GM21526 (cell line): ENCODE measurements at regions not wholly inside any gene's neighbourhood (a gene's known extent, or its start where the extent isn't known, plus 50 kb on each side); places are given as distances from the start of the nearest gene placed in this dataset.
"Not testable (repeated sequence)": the region's sequence is repeated elsewhere in the genome, so short reads cannot be mapped to it uniquely, and the experiment has no call there.

Source experiments
- ATAC-seq: cut with Tn5 transposase; IDR thresholded peaks from one replicate; pipeline ENCODE4 v1.9.1; 2021; ENCODE audit warnings: moderate library complexity; ENCODE audit not compliant: unreplicated experiment, low FRiP score

- no peak for ATAC-seq
These were observed 75.1 kb downstream of the HAUS1 start for GRCh38 chr18:46179306-46179705.

DNA sequence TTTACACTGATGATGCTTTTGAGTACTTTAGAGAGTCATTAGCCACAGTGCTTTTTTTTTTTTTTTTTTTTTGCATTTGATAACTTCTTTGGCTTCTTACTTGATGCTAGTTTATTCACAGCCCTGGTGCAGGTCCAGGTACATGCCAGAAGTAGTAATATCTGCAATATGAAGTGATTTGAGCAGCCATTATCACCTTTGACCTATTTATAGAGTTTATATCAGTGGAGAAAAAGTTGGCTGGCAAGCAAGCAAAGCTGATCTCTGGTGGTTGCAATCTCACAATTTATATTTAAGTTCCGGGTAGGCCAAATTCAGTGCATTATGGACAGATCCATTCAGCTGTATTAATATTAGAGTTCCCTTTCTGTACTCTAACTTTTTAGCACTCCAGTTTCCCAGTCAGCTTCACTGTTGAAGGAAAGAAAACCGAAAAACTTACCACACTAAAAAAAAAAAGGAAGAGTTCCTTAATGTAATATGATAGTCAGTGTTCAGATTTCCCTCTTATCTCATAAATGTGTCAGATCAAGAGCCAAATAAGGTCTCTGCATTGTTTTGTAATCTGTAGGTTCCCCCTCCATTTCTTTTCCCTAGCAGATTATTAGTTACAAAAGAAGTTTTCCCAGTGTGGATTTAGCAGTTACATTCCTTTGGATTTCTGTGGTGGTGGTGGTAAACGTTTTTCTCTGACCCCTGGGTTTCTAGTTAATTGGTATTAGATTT is 78.6 kb downstream of the HAUS1 start:
- no peak for ATAC-seq

DNA sequence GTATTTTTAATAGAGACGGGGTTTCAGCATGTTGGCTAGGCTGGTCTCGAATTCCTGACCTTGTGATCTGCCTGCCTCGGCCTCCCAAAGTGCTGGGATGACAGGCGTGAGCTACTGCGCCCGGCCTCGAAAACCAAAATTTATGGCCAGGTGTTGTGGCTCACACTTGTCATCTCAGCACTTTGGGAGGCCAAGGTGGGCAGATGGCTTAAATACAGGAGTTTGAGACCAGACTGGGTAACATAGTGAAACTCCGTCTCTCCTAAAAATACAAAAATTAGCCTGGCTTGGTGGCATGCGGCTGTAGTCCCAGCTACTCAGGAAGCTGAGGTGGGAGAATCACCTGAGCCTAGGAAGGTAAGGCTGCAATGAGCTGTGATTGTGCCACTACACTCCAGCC is 80.1 kb downstream of the HAUS1 start:
- not testable (repeated sequence) for ATAC-seq

DNA sequence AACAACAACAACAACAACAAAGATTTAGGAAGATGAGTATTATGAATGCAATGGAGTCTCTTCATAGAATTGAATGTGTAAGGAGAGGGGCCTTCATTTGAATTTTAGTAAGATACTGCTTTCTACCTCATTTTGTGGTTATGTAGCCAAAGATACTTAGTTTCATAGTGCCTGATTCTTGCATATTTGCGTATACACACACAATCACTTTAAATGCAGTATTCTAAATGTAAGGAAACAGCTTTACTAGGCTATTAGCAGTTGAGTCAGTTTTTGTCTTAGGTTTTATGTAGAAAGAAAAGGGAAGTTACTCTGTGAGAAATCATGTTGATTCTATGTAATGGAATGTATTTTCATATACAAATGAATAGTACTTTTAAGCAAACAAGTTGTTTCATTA is 80.5 kb downstream of the HAUS1 start:
- ATAC-seq: no peak

- no peak for ATAC-seq
These were observed 86.5 kb downstream of the HAUS1 start for GRCh38 chr18:46190667-46191066.

DNA sequence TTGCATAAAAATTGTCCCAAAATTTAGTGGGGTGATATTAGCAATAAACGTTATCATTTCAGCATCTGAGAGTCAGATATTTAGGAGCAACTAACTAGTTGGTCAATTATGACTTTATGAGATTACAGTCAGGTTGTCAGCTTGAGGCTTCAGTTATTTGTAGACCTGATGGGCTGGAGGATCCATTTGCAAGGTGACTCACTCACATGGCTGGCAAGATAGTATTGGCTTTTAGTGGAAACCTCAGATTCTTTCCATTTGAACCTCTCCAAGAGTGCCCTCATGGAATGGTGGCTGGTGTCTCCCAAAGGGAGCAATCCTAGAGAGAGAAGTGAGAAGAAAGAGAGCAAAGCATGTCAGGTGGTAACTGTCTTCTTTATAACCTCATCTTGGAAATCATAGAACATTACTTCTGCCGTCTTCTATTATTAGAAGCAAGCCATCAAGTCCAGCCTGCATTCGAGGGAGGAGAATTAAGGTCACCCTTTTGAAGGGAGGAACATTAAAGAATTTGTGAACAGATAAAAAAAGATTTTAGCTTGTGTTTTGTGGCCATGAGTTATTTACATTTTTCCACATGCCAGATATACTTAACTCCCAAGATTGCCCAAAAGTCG is 92.5 kb downstream of the HAUS1 start:
- no peak for ATAC-seq

DNA sequence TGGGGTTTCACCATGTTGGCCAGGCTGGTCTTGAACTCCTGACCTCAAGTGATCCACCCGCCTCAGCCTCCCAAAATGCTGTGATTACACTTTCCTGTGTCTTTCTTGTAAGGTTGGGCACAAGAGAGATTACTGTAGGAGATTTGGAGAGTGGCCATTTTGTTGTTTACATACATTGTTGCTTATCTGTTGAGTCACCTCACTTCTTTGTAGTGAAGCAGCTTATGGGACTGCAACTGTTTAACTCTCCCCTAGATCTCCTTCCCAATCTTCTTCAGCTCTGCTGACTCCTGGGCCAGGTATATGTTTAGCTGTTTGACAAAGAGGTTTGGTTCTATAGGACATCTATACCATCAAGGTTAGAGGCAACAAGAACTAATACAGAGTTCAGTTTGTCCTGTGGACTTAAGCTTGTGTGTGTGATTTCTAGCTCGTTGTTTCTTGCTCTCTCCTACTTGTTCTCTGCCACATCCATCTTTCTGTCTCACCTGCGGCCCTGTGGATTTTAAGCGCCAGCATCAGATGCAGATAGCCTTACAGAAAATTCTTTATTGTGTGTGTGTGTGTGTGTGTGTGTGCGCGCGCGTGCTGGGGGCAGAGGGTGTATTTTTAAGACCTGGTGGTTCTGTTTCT is 95.4 kb downstream of the HAUS1 start:
- no peak for ATAC-seq

DNA sequence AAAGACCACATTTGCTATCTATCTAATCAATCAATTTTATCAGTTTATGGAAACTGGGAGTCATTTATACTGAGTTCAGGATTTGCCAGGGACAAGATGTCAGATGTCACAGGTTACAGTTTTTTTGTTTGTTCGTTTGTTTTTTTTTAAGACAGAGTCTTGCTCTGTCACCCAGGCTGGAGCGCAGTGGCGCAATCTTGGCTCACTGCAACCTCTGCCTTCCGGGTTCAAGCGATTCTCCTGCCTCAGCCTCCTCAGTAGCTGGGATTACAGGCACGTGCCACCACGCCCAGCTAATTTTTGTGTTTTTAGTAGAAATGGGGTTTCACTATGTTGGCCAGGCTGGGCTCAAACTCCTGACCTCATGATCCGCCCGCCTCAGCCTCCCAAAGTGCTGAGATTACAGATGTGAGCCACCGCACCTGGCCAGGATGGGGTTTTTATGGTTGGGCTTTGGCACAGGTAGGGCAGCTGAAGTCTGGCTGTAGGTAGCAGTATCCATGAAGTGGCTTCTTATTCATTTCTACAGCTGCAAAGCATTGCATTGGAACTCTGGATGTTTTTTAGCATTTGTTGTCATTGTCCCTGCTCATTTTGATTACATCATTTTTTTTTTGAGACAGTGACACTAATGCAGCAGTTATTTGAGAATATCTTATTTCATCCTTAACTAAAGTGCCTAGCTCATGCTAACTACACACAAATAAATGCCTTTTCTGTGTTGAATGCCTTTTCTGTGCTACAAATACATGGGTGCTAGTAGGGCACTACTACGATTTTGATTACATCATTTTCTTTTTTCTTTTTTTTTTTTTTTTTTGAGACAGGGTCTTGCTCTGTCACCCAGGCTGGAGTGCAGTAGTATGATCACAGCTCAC is 96.2 kb downstream of the HAUS1 start:
- ATAC-seq: not testable (repeated sequence)

- ATAC-seq: no peak
These were observed 100.0 kb downstream of the HAUS1 start for GRCh38 chr18:46204143-46204542.

DNA sequence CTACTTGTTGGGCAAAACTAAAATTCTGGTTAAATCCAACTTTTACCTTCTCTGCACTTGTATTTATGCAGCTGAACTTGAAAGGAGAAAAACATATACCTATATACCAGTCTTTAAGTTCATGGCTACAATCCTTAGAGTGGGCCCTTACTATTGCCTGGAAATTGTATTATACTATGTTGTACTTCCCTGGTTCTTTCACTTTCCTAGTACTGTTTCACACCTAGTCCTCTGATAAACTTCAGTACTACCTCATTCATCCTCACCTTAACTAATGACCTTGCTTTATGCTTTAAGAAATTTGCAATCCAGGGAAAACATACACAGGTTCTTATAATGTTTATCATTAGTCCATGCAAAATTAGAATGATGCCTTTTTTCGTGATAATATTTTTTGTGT is 103.8 kb downstream of the HAUS1 start:
- ATAC-seq: no peak

GRCh38 chr18:46209161-46209560 is 105.0 kb downstream of the HAUS1 start:
- no peak for ATAC-seq

- no peak for ATAC-seq
These were observed 107.6 kb downstream of the HAUS1 start for GRCh38 chr18:46211816-46212215.

GRCh38 chr18:46212398-46212797 is 108.2 kb downstream of the HAUS1 start:
- ATAC-seq: no peak

DNA sequence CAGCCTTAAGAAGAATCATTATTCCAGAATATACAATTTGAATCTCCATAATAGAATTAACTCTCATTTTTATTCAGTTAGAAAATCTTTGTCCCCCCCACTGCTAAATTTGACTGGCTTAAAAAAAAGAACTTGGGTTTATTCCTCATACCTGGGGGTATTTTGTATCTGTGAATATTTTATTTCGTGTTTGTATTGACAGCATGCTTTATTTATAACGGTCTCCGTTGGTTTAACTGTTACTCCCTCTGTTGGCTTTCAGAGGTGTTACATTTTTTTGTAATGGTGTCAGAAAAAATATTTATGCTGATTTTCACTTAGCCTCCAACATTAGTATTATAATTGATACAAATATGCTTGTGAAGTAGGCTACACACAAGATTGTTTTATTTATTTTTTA is 109.1 kb downstream of the HAUS1 start:
- ATAC-seq: no peak

DNA sequence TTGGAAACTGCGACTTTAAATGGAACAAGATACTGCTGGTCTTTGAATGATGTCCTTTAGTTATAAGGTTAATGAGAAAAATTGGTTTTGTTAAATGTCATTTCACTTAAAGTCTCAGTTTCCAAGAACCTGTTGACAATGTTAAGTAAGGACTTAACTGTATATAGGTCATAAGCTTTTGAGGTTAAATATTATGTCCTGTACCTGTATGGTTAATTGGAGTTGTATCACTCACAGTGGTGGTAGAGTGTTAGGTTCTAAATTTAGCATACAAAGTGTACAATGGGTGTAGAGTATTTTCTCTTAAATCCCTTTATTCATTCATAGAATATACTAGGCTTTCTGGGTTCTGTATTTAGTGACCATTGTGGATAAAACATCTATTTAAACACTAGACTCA is 110.2 kb downstream of the HAUS1 start:
- ATAC-seq: no peak

- no peak for ATAC-seq
These were observed 111.9 kb downstream of the HAUS1 start for GRCh38 chr18:46215902-46216723.

DNA sequence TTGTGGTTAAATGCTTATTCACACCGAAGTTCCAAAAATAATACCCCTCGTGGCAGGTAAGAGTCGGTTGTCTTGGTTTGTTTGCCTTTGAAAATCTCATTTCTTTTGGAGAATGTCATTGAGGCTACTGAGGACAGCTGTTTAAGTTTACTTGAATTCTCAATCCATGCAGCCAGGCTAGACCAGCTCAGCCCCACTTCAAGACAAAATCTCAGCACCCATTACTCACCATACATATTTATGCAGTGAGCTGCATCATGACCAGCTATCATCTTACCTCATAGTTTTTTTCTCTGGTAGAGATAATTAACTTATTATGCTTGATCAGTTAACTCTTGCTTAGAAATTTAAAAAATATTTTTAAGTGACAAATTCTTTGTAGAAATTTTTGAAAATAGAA is 115.9 kb downstream of the HAUS1 start:
- no peak for ATAC-seq

DNA sequence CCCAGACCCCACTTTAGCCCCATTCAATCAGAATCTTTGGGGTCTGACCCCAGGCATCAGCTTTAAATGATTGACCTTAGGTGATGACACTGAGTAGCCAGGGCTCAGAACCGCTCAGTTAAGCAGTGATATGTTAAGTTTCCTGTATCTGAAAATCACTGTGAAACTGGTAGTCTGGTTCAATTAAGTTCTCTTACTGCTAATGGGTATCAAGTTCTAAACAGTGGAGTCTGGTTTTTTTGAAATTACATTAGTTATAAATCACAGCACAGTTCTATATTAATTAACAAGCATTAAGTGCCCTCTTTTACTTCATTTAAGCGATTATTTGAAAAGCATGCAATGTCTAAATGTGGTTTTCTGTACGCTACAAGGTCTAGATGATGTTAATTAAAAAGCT is 117.9 kb downstream of the HAUS1 start:
- ATAC-seq: no peak

GRCh38 chr18:46222710-46223360 is 118.7 kb downstream of the HAUS1 start:
- ATAC-seq: no peak
